Left ventricle myocardium inferior (tissue), 1 donor: ENCODE measurements at regions not wholly inside any gene's neighbourhood (a gene's known extent, or its start where the extent isn't known, plus 50 kb on each side); places are given as distances from the start of the nearest gene placed in this dataset.

ENCODE experiments used
- DNase-seq: peaks from one replicate; pipeline ENCODE4 v3.0.0-alpha.2; 2020
- H3K27ac ChIP-seq: fragments of 200-600 bp; replicated peaks from 2 replicates; pipeline ENCODE4 v1.8.0; 2021
- H3K27me3 ChIP-seq: fragments of 200-600 bp; 2 replicates; pipeline ENCODE4 v1.8.0; 2021; ENCODE audit warnings: low read depth
- H3K36me3 ChIP-seq: fragments of 200-600 bp; 2 replicates; pipeline ENCODE4 v1.8.0; 2021
- H3K4me1 ChIP-seq: fragments of 200-600 bp; 2 replicates; pipeline ENCODE4 v1.8.0; 2021
- H3K4me3 ChIP-seq: fragments of 200-600 bp; 2 replicates; pipeline ENCODE4 v1.8.0; 2021; ENCODE audit warnings: mild to moderate bottlenecking, moderate library complexity
- H3K9me3 ChIP-seq: fragments of 200-600 bp; replicated peaks from 2 replicates; pipeline ENCODE4 v1.8.0; 2021
- CTCF ChIP-seq: fragments of 200-600 bp; IDR thresholded peaks from 2 replicates; pipeline ENCODE4 v1.8.0; 2021; ENCODE audit warnings: antibody characterized with exemption, mild to moderate bottlenecking, borderline replicate concordance
- intact Hi-C: fragments of 100-400 bp; cut with micrococcal nuclease; formaldehyde crosslinking; loops from one replicate; pipeline ENCODE4 v1.11.0; 2022
- donor health status: DM: no; HTN: yes; CAD: no; lungs with severe emphysema.

GRCh38 chrX:43266487-43266886 lies 389.6 kb upstream of the MAOA start:
- Histone ChIP-seq H3K4me3 (no peak overlapping the region), H3K27me3 (no peaks in the 10 kb centered on the region), H3K36me3 (no peaks in the 10 kb centered on the region), H3K4me1 (no peaks in the 10 kb centered on the region), H3K27ac (no peak overlapping the region), H3K9me3 (no peaks in the 10 kb centered on the region)
- intact Hi-C loops, result no loop called here
- no peak for TF ChIP-seq CTCF
- no peak for DNase-seq

GRCh38 chrX:43267652-43268051 lies 388.4 kb upstream of the MAOA start:
- no peak for DNase-seq
- Histone ChIP-seq H3K36me3 (no peaks in the 10 kb centered on the region), H3K27ac (no peak overlapping the region), H3K27me3 (no peaks in the 10 kb centered on the region), H3K4me3 (no peak overlapping the region), H3K9me3 (no peaks in the 10 kb centered on the region), H3K4me1 (no peaks in the 10 kb centered on the region)
- no peak for TF ChIP-seq CTCF
- intact Hi-C loops, result no loop called here

- H3K27me3 ChIP-seq, result no peaks in the 10 kb centered on the region
- no peaks in the 10 kb centered on the region for H3K36me3 ChIP-seq
- intact Hi-C loops, result no loop called here
Measured at GRCh38 chrX:43269201-43269600, 386.9 kb upstream of the MAOA start.

DNA sequence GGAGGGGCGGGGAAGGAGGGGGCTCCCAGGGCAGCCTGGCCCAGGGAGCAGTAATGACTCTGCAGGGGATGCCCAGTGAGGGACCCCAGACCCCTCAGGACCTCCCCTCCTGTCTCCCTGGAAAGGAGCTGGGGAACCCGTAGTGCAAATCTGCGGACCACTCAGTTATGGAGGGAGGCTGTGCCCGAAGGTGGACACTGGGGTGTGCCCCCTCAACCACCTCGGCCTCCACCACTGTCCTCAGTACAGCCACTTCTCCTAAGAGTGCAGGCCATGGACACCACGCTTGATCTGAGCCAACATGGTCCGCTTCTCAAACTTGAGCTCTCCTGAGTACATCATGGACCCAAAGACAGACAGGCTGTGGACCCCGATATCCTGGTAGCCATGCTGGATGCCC lies 378.2 kb upstream of the MAOA start:
- Histone ChIP-seq H3K36me3 (no peaks in the 10 kb centered on the region), H3K27me3 (no peaks in the 10 kb centered on the region), H3K4me3 (no peak overlapping the region), H3K4me1 (no peaks in the 10 kb centered on the region), H3K27ac (no peak overlapping the region), H3K9me3 (peaks cover 5% of the 10 kb centered on the region)
- no peak for TF ChIP-seq CTCF
- intact Hi-C loops, result no loop called here
- no peak for DNase-seq

More at GRCh38 chrX:43269201-43269600, 386.9 kb upstream of the MAOA start:
- no peak overlapping the region for H3K27ac ChIP-seq
- no peak for DNase-seq
- TF ChIP-seq CTCF, result no peak
- no peak overlapping the region for H3K4me3 ChIP-seq
- no peaks in the 10 kb centered on the region for H3K9me3 ChIP-seq
- H3K4me1 ChIP-seq, result no peaks in the 10 kb centered on the region

DNA sequence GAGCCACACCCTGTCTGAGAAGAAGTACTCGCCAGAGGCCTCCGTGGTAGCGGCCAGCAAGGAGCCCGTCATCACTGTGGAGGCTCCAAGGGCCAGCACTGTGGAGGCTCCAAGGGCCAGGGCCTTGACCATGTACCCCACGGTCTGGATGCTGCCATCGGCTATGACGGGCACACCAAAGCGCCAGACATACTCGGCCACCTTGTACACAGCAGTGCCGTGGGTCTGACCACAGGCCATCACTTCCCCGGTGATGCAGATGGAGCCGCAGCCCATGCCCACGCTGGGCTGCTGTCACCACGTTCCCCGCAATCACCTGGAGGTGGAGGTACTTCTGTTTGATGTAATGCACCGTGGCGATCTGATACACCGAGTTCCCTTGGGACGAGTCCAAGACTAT lies 377.7 kb upstream of the MAOA start:
- no peak for TF ChIP-seq CTCF
- H3K27ac ChIP-seq, result no peak overlapping the region
- DNase-seq, result no peak
- H3K36me3 ChIP-seq, result no peaks in the 10 kb centered on the region
- H3K27me3 ChIP-seq, result no peaks in the 10 kb centered on the region
- no peak overlapping the region for H3K4me3 ChIP-seq
- no peaks in the 10 kb centered on the region for H3K4me1 ChIP-seq
- intact Hi-C loops, result no loop called here
- peaks cover 5% of the 10 kb centered on the region for H3K9me3 ChIP-seq

- TF ChIP-seq CTCF, result no peak
- no peak overlapping the region for H3K4me3 ChIP-seq
- no peak overlapping the region for H3K27ac ChIP-seq
- peaks cover 5% of the 10 kb centered on the region for H3K9me3 ChIP-seq
- no peaks in the 10 kb centered on the region for H3K27me3 ChIP-seq
- H3K4me1 ChIP-seq, result no peaks in the 10 kb centered on the region
- no peaks in the 10 kb centered on the region for H3K36me3 ChIP-seq
- intact Hi-C loops, result no loop called here
- DNase-seq, result no peak
Measured at GRCh38 chrX:43279341-43279808, 376.7 kb upstream of the MAOA start.
